Sigmoid colon (tissue), 4 donors: ENCODE measurements at regions not wholly inside any gene's neighbourhood (a gene's known extent, or its start where the extent isn't known, plus 50 kb on each side); places are given as distances from the start of the nearest gene placed in this dataset.

ENCODE experiments used
- CTCF ChIP-seq, 4 experiments: fragments of 450-650 bp in 3 of 4; fragments of 200-600 bp in 1 of 4; IDR thresholded peaks; one replicate each; pipeline ENCODE4 v1.5.1; 2016 to 2019; ENCODE audit warnings: antibody characterized with exemption in 4 of 4, mild to moderate bottlenecking in 3 of 4, moderate library complexity in 2 of 4
- POLR2A ChIP-seq, 2 donors: fragments of 450-650 bp; IDR thresholded peaks; one replicate each; pipeline ENCODE4 v1.6.1; 2016; ENCODE audit warnings: antibody characterized with exemption in 2 of 2, mild to moderate bottlenecking in 2 of 2, moderate library complexity in 2 of 2
- POLR2AphosphoS5 ChIP-seq, 4 donors: sonication (generic); formaldehyde crosslinking; IDR thresholded peaks; one replicate each; pipeline ENCODE4 v1.6.1; 2017; ENCODE audit warnings: antibody characterized with exemption in 4 of 4

- no peak for TF ChIP-seq POLR2A (IDR thresholded peaks at IDR 0.05)
- no peak for TF ChIP-seq POLR2AphosphoS5 (IDR thresholded peaks at IDR 0.05)
- no peak for TF ChIP-seq CTCF (IDR thresholded peaks at IDR 0.05)
Measured at GRCh38 chr7:156459582-156459981, 181.0 kb upstream of the RNF32 start.
